ENCODE measurements at regions not wholly inside any gene's neighbourhood (a gene's known extent, or its start where the extent isn't known, plus 50 kb on each side); places are given as distances from the start of the nearest gene placed in this dataset.
"Not testable (repeated sequence)": the region's sequence is repeated elsewhere in the genome, so short reads cannot be mapped to it uniquely, and the experiment has no call there.

GRCh38 chr1:66468722-66469121 lies 65.2 kb upstream of the SGIP1 start:
- DNase-seq: no peak
- no peak for ATAC-seq (replicated peaks)
- Mint-ChIP-seq H3K27ac (no peak overlapping the region), H3K27me3 (peaks cover 58 to 64% of the 10 kb centered on the region in 2 donors), H3K4me3 (no peak overlapping the region), H3K4me1 (ENCODE audit: low read depth in 2 of 2) (no peaks in the 10 kb centered on the region), H3K9me3 (no peaks in the 10 kb centered on the region), H3K36me3 (ENCODE audit: insufficient read depth) (no peaks in the 10 kb centered on the region)

GRCh38 chr1:66475940-66476339 lies 58.0 kb upstream of the SGIP1 start:
- no peaks in the 10 kb centered on the region for H3K9me3 Mint-ChIP-seq
- no peak overlapping the region for H3K27ac Mint-ChIP-seq
- H3K36me3 Mint-ChIP-seq (ENCODE audit: insufficient read depth): no peaks in the 10 kb centered on the region
- H3K4me3 Mint-ChIP-seq: no peak overlapping the region
- no peaks in the 10 kb centered on the region for H3K4me1 Mint-ChIP-seq (ENCODE audit: low read depth in 2 of 2)
- ATAC-seq (replicated peaks) (no peak), DNase-seq (no peak)
- H3K27me3 Mint-ChIP-seq: peaks cover 82 to 89% of the 10 kb centered on the region in 2 donors

GRCh38 chr1:66476774-66477173 lies 57.2 kb upstream of the SGIP1 start:
- DNase-seq: no peak
- no peaks in the 10 kb centered on the region for H3K4me1 Mint-ChIP-seq (ENCODE audit: low read depth in 2 of 2)
- no peak overlapping the region for H3K4me3 Mint-ChIP-seq
- H3K27ac Mint-ChIP-seq: no peak overlapping the region
- no peaks in the 10 kb centered on the region for H3K9me3 Mint-ChIP-seq
- ATAC-seq (replicated peaks): no peak
- no peaks in the 10 kb centered on the region for H3K36me3 Mint-ChIP-seq (ENCODE audit: insufficient read depth)
- peaks cover 74 to 84% of the 10 kb centered on the region in 2 donors for H3K27me3 Mint-ChIP-seq

- Mint-ChIP-seq H3K9me3 (no peaks in the 10 kb centered on the region), H3K4me3 (no peak overlapping the region), H3K27me3 (peaks cover 70 to 77% of the 10 kb centered on the region in 2 donors), H3K36me3 (ENCODE audit: insufficient read depth) (no peaks in the 10 kb centered on the region), H3K4me1 (ENCODE audit: low read depth in 2 of 2) (no peaks in the 10 kb centered on the region), H3K27ac (no peak overlapping the region)
- no peak for ATAC-seq (replicated peaks)
- DNase-seq: no peak
Observed at GRCh38 chr1:66478116-66478515, 55.8 kb upstream of the SGIP1 start.

- H3K4me3 Mint-ChIP-seq: no peak overlapping the region
- no peak overlapping the region for H3K27ac Mint-ChIP-seq
- H3K27me3 Mint-ChIP-seq: peaks cover 52 to 59% of the 10 kb centered on the region in 2 donors
- DNase-seq (no peak), ATAC-seq (replicated peaks) (no peak)
- no peaks in the 10 kb centered on the region for H3K36me3 Mint-ChIP-seq (ENCODE audit: insufficient read depth)
- no peaks in the 10 kb centered on the region for H3K4me1 Mint-ChIP-seq (ENCODE audit: low read depth in 2 of 2)
- no peaks in the 10 kb centered on the region for H3K9me3 Mint-ChIP-seq
Observed at GRCh38 chr1:66480162-66480561, 53.8 kb upstream of the SGIP1 start.

- peaks cover 41 to 48% of the 10 kb centered on the region in 2 donors for H3K27me3 Mint-ChIP-seq
Observed at GRCh38 chr1:66481215-66481614, 52.7 kb upstream of the SGIP1 start.

More at GRCh38 chr1:66481215-66481614, 52.7 kb upstream of the SGIP1 start:
- H3K9me3 Mint-ChIP-seq; H3K36me3 Mint-ChIP-seq (ENCODE audit: insufficient read depth); H3K4me3 Mint-ChIP-seq; H3K4me1 Mint-ChIP-seq (ENCODE audit: low read depth in 2 of 2); DNase-seq; H3K27ac Mint-ChIP-seq; ATAC-seq (replicated peaks): not testable (repeated sequence)

Measured in effector memory CD8-positive, alpha-beta T cell (primary cell).